A549 (cell line): ENCODE measurements at regions not wholly inside any gene's neighbourhood (a gene's known extent, or its start where the extent isn't known, plus 50 kb on each side); places are given as distances from the start of the nearest gene placed in this dataset.

Source experiments
- CHD2 ChIP-seq: fragments of 150-350 bp; IDR thresholded peaks from 2 replicates; pipeline ENCODE4 v1.6.1; 2014; ENCODE audit warnings: low read length; ENCODE audit not compliant: partially characterized antibody
- EP300 ChIP-seq, 2 experiments: fragments of >200 bp; sonication (Bioruptor Twin); formaldehyde crosslinking; IDR thresholded peaks; 2 replicates in 1 of 2; 3 replicates in 1 of 2; pipeline ENCODE4 v1.6.1; 2016 to 2017
- HOXA7 ChIP-seq: fragments of 250-450 bp; sonication (Bioruptor Pico); IDR thresholded peaks from 2 replicates; pipeline ENCODE4 v1.5.0; 2020; ENCODE audit warnings: mild to moderate bottlenecking, moderate library complexity
- KDM1A ChIP-seq: fragments of 200-600 bp; sonication (generic); IDR thresholded peaks from 2 replicates; pipeline ENCODE4 v1.6.1; 2016; ENCODE audit warnings: low read depth, mild to moderate bottlenecking
- RAD21 ChIP-seq, 2 experiments: fragments of >200 bp in 1 of 2; sonication (Bioruptor Twin) in 1 of 2; formaldehyde crosslinking in 1 of 2; IDR thresholded peaks in 1 of 2; conservative IDR thresholded peaks in 1 of 2; 2 replicates in 1 of 2; 3 replicates in 1 of 2; pipeline ENCODE4 v1.6.1; 2012 to 2018; ENCODE audit warnings: inconsistent platforms in 1 of 2
- TF ChIP-seq, protein P1 (sequence below): fragments of >200 bp; sonication (Bioruptor Twin); formaldehyde crosslinking; IDR thresholded peaks from 3 replicates; pipeline ENCODE4 v1.5.1; 2016
- TF ChIP-seq, protein P2 (sequence below): IDR thresholded peaks from 2 replicates; pipeline ENCODE4 v1.6.1; 2012
- TF ChIP-seq, protein P3 (sequence below): fragments of 200-600 bp; sonication (generic); IDR thresholded peaks from 2 replicates; pipeline ENCODE4 v1.6.1; 2016; ENCODE audit warnings: antibody characterized with exemption, mild to moderate bottlenecking, moderate library complexity

DNA sequence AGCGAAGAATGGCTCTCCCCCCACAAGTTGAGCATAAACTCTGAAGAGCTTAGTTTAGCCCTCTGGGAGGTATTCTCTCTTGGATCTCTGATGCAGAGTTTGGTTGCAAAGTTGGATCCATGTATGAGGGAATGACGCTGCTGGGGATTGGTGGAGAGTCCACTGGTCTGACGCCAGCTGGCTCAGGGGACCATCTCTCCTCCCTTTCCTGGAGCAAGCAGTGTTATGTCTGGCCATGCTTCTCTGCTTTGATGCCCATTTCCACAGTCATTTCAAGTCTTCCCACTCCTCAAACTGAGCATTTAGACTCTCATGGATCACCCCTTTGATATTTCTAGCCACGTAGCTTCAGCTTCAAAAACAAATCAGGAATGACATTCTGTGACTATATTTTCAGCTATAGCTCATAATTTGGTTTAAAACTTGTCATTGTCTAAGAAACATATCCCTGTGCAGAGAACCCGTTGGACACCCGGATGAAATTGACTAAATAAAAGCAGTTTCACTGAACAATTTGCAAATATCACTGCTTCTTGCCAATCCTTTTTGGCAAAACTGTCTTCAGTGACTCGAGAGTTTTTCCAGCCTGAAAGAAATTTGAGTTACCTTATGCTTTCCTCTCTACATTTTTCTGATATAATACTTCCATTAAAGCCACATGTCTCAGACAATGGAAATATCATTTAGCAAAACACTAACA is 193.4 kb upstream of the CDH11 start:
- TF ChIP-seq, protein P1, sequence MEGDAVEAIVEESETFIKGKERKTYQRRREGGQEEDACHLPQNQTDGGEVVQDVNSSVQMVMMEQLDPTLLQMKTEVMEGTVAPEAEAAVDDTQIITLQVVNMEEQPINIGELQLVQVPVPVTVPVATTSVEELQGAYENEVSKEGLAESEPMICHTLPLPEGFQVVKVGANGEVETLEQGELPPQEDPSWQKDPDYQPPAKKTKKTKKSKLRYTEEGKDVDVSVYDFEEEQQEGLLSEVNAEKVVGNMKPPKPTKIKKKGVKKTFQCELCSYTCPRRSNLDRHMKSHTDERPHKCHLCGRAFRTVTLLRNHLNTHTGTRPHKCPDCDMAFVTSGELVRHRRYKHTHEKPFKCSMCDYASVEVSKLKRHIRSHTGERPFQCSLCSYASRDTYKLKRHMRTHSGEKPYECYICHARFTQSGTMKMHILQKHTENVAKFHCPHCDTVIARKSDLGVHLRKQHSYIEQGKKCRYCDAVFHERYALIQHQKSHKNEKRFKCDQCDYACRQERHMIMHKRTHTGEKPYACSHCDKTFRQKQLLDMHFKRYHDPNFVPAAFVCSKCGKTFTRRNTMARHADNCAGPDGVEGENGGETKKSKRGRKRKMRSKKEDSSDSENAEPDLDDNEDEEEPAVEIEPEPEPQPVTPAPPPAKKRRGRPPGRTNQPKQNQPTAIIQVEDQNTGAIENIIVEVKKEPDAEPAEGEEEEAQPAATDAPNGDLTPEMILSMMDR: no peak
- TF ChIP-seq HOXA7 (no peak), EP300 (IDR thresholded peaks at IDR 0.05) (no peak), RAD21 (conservative IDR thresholded peaks at IDR 0.05 in 1 of 2, IDR thresholded peaks at IDR 0.05 in 1 of 2) (no peak), CHD2 (no peak), KDM1A (no peak)
- TF ChIP-seq, protein P2, sequence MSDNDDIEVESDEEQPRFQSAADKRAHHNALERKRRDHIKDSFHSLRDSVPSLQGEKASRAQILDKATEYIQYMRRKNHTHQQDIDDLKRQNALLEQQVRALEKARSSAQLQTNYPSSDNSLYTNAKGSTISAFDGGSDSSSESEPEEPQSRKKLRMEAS: no peak
- TF ChIP-seq, protein P3, sequence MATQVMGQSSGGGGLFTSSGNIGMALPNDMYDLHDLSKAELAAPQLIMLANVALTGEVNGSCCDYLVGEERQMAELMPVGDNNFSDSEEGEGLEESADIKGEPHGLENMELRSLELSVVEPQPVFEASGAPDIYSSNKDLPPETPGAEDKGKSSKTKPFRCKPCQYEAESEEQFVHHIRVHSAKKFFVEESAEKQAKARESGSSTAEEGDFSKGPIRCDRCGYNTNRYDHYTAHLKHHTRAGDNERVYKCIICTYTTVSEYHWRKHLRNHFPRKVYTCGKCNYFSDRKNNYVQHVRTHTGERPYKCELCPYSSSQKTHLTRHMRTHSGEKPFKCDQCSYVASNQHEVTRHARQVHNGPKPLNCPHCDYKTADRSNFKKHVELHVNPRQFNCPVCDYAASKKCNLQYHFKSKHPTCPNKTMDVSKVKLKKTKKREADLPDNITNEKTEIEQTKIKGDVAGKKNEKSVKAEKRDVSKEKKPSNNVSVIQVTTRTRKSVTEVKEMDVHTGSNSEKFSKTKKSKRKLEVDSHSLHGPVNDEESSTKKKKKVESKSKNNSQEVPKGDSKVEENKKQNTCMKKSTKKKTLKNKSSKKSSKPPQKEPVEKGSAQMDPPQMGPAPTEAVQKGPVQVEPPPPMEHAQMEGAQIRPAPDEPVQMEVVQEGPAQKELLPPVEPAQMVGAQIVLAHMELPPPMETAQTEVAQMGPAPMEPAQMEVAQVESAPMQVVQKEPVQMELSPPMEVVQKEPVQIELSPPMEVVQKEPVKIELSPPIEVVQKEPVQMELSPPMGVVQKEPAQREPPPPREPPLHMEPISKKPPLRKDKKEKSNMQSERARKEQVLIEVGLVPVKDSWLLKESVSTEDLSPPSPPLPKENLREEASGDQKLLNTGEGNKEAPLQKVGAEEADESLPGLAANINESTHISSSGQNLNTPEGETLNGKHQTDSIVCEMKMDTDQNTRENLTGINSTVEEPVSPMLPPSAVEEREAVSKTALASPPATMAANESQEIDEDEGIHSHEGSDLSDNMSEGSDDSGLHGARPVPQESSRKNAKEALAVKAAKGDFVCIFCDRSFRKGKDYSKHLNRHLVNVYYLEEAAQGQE: no peak
